GM20431 (cell line): ENCODE measurements at regions not wholly inside any gene's neighbourhood (a gene's known extent, or its start where the extent isn't known, plus 50 kb on each side); places are given as distances from the start of the nearest gene placed in this dataset.

Experiments used
- in situ Hi-C: fragments of 300-500 bp; cut with MseI, MboI; formaldehyde crosslinking; loops from one replicate; pipeline ENCODE4 v1.15.0; 2020; ENCODE audit warnings: low sequenced_read_pairs; ENCODE audit not compliant: unreplicated experiment

DNA sequence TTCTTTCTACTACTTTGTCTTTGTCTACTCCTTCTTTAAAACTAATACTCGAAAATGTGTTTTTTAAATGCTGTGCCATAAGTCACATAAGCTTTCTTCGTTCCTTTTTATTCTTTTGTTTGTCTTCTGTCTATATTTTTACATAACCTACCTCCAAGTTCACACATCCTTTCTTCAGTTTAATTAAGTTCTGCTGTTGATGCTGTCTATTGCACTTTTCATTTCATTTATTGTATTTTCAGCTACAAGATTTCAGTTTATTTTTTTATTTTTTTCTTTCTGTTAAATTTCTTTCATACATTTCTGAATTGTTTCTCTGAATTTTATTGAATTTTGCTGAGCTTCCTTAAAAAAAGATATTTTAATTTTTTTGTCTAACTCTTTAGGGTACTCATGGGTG lies 878.2 kb downstream of the MAT2B start:
- in situ Hi-C loops: no loop called here

DNA sequence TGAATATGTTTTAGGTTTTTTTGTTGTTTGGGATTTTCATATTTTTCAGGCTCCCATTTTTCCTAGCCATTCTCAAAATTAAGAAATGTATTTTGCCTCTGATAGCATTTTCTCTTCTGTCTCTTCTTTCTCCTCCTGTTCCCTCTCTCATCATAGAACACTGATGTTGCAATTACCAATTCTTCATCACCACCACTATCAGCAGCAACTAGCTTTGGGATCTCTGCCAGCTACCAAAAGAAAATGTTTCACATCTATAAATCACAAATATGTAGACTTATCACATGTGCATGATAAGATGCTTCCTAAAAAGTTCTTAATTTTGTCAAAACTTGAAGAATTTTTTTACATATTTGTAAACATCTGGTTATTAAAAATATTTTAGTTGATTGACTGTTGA lies 887.1 kb downstream of the MAT2B start:
- in situ Hi-C loops: no loop called here

DNA sequence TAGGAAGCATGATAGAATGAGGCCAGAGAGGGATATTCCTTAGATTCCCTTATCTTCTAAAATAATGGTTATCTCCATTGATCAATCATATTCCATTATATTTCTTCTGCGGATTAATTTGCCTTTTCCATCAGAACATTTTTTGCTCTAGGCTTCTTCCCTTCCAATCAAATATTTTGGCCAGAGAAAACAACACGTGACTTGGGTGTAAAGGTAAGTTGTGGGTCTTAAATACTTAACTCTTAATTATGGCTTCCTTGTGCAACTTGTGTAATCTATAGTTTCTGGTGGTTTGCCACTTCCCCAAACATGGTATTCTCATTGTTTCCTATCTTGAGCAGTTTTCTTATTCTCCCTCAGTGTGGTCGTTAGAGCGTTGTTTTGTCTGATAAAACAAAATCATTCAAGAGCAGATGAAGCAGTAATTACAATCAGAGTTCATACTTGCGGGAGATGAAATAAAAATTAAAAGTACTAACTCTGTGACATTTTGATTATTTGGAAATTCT lies 889.3 kb downstream of the MAT2B start:
- in situ Hi-C loops: no loop called here

DNA sequence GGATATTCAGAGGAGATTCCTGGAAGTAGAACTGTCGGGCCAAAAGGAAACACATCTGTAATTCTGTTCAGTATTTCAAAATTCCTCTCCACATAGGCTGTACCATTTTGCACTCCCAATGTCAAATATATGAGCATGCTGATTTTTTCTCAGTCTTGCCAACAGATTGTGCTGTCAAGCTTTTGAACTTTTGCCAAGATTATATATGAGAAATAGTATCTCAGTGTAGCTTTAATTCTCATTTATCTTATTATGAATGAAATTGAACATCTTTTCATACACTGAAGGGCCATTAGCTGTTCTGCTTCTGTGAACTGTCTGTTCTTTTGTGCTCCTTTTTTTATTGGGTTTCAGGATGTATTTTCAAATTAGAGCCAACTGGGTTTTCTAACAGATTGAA lies 907.1 kb downstream of the MAT2B start:
- in situ Hi-C loops: no loop called here

DNA sequence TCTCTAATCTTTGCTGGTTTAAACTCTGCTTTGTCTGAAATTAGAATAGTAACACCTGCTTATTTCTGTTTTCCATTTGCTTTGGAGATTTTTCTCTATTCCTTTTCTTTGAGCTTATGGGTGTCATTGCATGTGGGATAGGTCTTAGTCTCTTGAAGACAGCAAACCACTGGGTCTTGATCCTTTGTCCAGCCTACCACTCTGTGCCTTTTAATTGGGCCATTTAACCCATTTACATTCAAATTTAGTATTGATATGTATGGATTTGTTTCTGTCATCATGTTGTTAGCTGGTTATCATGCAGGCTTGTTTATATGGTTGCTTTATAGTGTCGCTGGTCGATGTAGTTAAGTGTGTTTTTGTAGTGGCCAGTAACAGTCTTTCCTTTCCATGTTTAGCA lies 914.7 kb downstream of the MAT2B start:
- in situ Hi-C loops: no loop called here

DNA sequence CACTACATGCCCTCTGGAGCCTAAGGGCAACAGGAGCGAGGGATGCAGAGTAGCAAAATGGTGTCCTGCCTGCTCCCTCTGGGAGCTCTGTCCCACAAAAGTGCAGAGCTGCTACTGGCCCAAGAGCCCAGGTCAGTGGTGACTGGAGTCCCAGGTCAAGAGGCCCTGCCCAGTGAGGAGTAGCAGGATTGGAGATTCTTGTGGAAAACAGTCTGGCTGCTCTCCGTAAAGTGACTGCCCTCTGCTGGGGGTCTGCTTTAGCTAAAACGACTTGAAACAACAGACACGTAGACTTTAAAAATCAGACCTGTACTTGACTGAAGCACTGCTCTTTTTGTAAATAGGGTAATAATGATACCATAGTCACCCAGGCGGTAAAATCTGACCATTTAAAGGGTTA lies 917.0 kb downstream of the MAT2B start:
- in situ Hi-C loops: no loop called here

DNA sequence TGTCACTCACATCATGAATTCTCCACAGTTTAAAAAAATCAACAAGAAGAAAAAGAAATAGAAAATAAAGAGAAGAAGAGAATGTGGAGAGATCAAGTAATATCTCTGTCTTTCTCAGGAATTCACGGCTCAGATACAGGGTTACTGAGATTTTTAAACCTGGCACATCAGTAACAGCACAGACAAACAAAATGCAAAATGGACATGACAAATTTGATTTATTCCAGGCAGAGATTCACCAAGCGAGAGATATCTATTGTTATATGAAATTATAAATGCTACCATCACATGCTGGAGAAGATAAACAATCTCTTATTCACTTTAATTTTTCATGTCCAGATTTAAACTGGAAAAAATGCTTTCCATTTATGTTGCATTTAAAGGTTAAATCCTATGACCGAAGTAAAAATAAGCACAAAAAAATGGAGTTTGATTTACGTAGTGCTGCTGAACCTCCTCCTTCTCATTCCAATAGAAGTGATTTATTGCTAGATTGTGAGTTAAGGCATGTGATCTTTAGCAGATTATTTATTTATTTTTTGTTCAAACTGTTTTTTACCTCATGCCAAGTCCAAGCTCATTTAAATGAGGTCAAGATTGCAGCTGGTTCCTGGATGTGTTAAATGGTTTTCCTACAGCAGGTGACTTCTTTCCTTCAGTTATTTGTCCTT lies 926.4 kb downstream of the MAT2B start:
- in situ Hi-C loops: no loop called here

DNA sequence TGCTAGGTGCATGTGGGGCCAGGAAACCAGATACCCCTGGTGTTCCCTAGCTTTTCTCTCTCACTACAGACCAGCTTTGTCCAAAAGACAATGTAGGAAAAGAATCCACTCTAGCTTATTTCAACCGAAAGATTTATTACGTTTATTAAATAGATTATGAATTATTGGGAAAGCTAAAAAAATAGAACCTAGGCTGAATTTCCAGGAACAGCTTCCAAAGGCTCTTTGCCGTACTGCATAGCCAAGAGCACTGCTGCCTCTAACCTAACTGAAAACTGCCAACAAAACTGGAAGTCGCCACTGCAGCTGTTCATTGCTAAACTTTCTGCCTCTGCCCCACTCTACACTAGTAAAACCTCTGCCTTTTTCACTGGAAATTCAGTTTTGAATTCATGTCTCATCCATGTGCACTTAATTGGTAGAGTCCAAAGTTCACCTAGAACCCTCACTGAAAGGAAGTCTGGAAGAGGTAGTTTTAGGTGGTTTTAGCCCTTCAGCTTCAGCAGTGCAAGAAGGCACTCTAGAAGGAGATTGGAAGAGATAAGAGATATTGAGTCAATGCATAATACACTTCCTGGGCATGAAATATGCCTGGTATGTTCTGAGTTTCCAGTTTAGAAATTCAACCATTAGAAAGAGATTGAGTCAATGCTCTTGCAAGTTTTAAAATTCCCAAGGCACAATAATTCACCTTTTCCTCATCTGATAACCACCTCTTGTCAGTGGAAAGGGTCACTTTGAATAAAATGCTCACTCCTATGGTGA lies 927.9 kb downstream of the MAT2B start:
- in situ Hi-C loops: no loop called here

DNA sequence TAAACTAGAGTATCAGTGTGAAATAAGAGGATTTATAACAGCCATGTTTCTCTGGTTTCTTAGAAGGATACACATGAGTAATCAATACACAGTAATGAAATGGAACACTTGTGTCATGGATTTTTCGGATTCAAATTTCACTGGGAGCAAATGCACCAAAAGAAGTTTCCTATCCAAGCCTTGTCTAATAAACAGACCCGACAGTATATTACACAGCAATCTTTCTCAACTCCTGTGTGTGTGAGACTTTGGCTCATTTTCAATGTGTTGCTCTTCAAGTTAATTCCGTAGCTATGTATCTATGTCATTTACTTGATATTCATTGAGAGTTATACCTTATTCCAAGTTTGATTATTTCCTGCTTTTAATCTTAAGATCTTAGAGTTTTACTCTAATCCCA lies 930.2 kb downstream of the MAT2B start:
- in situ Hi-C loops: no loop called here

DNA sequence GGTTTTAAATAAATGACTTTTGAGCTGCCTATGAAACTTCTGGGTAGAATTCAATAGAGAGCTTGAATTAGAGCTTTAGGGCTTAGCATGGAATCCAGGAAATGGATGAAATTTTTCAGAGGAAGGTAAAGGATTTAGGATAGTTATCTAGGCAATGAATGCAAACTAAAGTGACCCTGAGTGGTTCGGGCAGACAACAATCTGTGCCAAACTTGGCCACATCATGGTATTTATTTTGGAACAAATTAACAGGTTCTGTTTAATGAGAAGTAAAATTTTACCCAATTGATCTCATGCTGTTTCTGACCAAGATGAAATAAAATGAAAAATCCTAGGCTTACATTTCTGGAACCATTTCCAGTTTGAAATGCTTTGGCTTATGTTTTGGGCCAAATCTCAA lies 934.4 kb downstream of the MAT2B start:
- in situ Hi-C loops: no loop called here

DNA sequence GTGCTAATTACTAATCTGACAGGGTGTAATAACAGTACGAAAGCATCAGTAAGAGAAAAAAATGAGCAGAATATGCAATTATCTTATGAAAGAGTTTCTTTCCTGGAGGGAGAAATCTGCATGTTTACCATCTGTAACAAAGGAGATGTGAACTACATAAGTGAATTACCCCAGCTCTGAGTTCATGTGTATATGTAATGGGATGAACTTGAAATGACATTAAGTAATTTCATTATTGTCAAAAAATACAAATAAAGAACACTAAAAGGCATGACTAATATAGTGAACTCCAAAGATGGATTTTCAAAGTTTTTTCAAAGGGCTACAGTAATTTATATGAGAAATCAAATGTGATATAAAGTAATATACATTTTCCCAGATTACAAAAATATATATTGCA lies 944.0 kb downstream of the MAT2B start:
- in situ Hi-C loops: no loop called here

DNA sequence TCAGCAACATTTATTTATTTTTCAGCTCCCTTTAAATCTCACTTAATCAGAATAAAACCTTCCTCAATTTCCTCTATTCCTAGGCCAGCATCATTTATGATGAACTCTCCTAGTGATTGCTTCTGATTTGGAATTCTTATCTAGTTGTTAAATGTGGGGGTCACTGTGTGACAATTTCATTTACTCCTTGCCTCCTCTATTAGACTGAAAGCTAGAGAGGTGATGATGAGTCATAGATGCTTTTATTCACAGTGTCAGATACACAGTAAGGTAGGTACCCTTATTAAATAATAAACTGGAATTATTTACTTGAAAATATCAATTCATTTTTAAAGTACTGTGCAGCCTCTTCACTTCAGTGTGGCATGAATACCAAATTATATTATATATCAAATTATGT lies 960.6 kb downstream of the MAT2B start:
- in situ Hi-C loops: no loop called here

DNA sequence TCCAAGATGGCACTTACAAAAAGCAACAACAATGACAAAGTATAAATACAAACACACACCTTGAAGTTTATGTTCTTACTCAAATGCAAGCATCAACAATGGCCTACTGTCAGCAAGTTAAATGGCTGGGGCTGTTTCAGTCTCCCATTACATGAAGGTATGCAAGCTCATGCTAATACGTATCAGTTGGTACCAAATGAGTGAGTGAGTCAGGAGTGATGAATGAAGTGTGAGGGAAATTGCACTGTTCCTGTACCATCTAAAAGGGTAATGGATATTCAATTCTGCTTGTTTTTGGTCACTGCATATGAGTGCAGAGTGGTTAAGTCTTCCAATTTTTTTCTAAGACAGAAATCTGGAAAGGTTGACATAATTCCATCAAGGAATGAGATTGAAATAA lies 964.9 kb downstream of the MAT2B start:
- in situ Hi-C loops: no loop called here

DNA sequence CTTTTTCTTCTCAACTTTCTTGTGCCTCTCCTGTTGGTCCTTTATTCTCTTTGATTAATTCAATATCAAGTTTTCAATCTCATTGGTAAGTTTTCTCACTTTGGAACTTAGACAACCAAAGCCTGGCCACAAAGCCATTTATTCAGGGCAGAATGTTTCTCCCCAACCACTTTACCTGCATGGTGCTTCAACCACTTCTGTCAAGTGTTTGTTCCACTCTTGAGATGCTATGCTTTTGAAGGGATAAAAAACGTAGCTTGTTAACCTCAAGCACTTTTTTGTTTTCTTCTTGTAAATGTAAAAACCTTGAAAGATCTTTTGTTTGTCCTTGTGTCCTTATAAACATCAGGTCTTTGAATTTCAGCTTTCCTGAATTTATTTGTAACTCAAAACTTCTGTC lies 966.7 kb downstream of the MAT2B start:
- in situ Hi-C loops: no loop called here

DNA sequence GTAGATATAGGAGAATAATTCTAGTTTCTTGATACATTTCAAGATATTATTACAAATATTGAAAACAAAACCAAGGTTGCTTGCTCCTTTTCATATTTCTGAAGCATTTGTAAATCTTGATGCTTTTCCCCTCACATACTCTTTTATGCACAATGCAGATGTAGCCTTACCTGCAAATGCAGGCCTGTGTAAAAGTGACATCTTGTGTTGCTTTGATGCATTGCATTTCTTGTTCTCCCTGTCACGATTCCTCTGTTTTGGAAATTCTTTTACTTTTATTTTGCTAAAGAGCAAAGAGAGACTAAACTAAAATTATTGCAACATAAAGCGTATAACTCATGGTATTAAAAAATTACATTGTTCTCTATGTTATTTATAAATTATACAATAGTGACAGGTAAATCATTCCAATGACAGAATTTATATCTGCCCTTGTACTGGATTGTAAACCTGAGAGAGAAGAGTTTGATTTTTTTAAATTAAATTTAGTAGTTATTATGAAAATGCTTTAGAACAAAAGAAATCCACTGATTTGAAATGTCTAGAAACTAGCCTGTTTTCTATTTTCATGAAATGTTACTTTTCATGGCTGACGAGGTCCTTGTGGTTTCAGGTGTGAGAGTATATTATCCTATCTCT lies 970.0 kb downstream of the MAT2B start:
- in situ Hi-C loops: loop anchor here (25.0 kb wide), 1 partner anchor 463 kb away; no protein-coding TSS in a partner anchor

DNA sequence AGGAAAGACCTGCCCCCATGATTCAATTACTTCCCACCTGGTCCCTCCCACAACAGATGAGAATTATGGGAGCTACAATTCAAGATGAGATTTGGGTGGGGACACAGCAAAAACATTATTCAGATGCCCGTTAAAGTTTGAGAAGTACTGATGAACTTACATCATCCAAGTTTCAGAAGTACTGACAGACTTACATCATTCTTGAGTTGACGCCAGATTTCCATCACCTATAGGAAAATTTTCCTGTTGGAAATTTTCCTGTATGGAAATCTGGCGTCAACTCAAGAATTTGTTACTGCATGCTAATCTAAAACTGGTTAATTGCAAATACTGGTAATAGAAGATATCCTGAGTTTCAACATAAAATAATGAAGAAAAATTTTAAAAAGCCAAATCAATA lies 975.9 kb downstream of the MAT2B start:
- in situ Hi-C loops: loop anchor here (25.0 kb wide), 1 partner anchor 469 kb away; no protein-coding TSS in a partner anchor

DNA sequence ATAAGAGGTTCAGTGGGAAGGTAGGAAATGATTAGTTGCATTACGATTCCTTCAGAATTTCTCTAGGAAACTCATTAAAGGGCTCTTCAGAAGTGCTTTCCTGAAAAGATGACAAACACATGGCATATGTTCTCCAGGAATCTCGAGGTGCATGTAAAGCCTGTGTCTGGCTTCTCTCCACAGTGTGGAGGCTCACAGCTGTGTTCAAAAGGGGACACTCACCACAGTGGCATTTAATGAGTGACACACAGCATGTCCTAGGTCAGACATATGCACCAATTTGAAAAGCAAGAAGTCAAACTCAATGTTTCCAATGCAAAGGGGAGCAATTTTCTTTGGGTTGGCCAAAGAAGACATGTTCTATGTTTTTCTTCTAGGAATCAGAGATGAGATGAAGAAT lies 976.9 kb downstream of the MAT2B start:
- in situ Hi-C loops: loop anchor here (25.0 kb wide), 1 partner anchor 470 kb away; no protein-coding TSS in a partner anchor

DNA sequence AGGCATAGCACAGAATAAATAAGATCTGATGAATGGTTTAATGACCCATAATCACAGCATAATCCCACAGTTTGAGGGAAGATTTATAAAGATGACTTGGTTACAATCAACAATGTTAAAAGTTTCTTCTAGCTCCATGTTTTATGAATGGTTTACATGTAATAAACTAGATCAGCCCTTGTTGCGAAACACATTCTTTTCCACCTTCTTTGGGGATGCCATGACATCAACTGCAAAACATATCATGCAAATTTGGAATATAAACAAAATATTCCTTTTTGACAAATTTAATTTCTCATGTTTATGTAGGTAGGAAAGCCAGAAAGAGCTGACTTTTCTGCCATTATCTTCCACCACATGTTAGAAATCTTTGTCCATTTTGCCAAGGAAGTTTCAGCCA lies 979.5 kb downstream of the MAT2B start:
- in situ Hi-C loops: loop anchor here (25.0 kb wide), 1 partner anchor 473 kb away; no protein-coding TSS in a partner anchor

DNA sequence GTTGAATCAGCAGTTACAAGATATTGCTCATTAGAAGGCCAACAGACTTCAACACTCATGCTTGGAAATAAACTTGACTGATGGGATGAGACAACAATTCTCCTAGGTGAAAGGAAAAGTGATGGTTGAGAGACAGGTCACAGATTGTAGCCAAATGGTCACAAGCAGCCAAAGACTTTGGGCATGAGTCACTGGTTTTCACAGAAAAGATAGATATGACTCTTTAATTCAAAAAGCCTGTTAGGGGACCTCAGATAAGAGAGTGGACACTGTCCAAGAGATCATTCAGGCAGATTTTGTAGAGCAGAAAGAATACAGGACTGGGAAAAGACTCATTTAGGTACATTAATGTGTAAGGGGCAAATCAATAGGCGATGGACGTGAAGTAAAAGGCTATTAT lies 982.5 kb downstream of the MAT2B start:
- in situ Hi-C loops: loop anchor here (25.0 kb wide), 1 partner anchor 476 kb away; no protein-coding TSS in a partner anchor

DNA sequence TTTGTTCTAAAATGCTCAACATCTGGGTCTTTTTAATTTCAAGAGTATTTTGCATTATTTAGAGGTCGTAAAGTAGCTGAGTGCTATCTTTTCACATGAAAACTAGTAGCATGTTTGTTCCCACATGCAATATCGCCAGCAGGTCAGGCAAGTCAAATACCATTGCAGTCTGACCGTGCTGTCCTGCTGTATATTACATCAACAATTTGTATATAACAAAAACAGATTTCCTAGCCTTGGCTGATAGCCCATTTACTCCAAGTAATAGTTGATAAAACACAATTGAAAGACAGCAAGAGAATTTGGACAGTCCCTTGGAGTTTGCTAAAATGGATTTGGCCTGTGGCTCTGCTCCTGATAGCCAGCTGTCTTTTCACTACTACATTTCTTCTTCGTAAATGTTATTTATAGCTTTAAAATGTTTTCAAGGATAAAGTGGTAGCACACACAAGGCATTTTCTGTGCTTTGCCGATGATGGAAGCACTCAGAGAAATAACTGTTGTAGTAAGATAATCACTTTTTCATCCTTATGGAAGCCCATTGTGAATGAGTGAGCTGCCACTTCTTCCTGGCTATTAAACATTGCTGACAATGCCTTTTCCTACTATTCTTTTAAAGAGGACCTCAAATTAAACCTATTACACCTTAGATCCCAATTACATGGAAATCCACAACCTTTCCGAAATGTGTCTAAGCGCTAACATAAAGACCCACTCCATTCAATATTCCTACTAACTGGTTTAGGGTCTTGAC lies 992.1 kb downstream of the MAT2B start:
- in situ Hi-C loops: loop anchor here (25.0 kb wide), 1 partner anchor 485 kb away; no protein-coding TSS in a partner anchor
